ENCODE measurements at regions not wholly inside any gene's neighbourhood (a gene's known extent, or its start where the extent isn't known, plus 50 kb on each side); places are given as distances from the start of the nearest gene placed in this dataset.

GRCh38 chr1:65042467-65042866 lies 76.1 kb upstream of the JAK1 start:
- TF ChIP-seq CTCF (IDR thresholded peaks at IDR 0.05), result no peak
- no peak for TF ChIP-seq POLR2A (IDR thresholded peaks at IDR 0.05)
